GM19438 (cell line): ENCODE measurements at regions not wholly inside any gene's neighbourhood (a gene's known extent, or its start where the extent isn't known, plus 50 kb on each side); places are given as distances from the start of the nearest gene placed in this dataset.

Experiments
- ATAC-seq: cut with Tn5 transposase; IDR thresholded peaks from one replicate; pipeline ENCODE4 v1.9.1; 2021; ENCODE audit warnings: low read depth; ENCODE audit not compliant: unreplicated experiment

- no peak for ATAC-seq
These were observed 55.4 kb upstream of the SCEL start for GRCh38 chr13:77480066-77480465.

GRCh38 chr13:77479326-77479725 lies 56.2 kb upstream of the SCEL start:
- ATAC-seq, result no peak

- no peak for ATAC-seq
These were observed 58.1 kb upstream of the SCEL start for GRCh38 chr13:77477299-77477848.

GRCh38 chr13:77476456-77476855 lies 59.0 kb upstream of the SCEL start:
- no peak for ATAC-seq

GRCh38 chr13:77475345-77476084 lies 60.0 kb upstream of the SCEL start:
- no peak for ATAC-seq

GRCh38 chr13:77470986-77471385 lies 64.5 kb upstream of the SCEL start:
- no peak for ATAC-seq

- no peak for ATAC-seq
These were observed 68.6 kb upstream of the SCEL start for GRCh38 chr13:77466753-77467422.

- ATAC-seq, result no peak
These were observed 69.8 kb upstream of the SCEL start for GRCh38 chr13:77465603-77466195.

- no peak for ATAC-seq
These were observed 75.3 kb upstream of the SCEL start for GRCh38 chr13:77460195-77460594.

- ATAC-seq, result no peak
These were observed 75.9 kb upstream of the SCEL start for GRCh38 chr13:77459592-77459991.

GRCh38 chr13:77458736-77459135 lies 76.8 kb upstream of the SCEL start:
- ATAC-seq, result no peak

GRCh38 chr13:77457966-77458365 lies 77.5 kb upstream of the SCEL start:
- no peak for ATAC-seq

- ATAC-seq, result no peak
These were observed 79.2 kb upstream of the SCEL start for GRCh38 chr13:77456271-77456670.

- no peak for ATAC-seq
These were observed 86.2 kb upstream of the SCEL start for GRCh38 chr13:77449265-77449664.

- no peak for ATAC-seq
These were observed 86.8 kb upstream of the SCEL start for GRCh38 chr13:77448689-77449088.

GRCh38 chr13:77443511-77443910 lies 92.0 kb upstream of the SCEL start:
- no peak for ATAC-seq

- no peak for ATAC-seq
These were observed 98.2 kb upstream of the SCEL start for GRCh38 chr13:77437267-77437666.

GRCh38 chr13:77434289-77434688 lies 101.2 kb upstream of the SCEL start:
- ATAC-seq, result no peak

GRCh38 chr13:77431449-77431848 lies 104.1 kb upstream of the SCEL start:
- ATAC-seq, result no peak

GRCh38 chr13:77430377-77430951 lies 103.6 kb upstream of the MYCBP2 start:
- no peak for ATAC-seq
